H9 (cell line): ENCODE measurements at regions not wholly inside any gene's neighbourhood (a gene's known extent, or its start where the extent isn't known, plus 50 kb on each side); places are given as distances from the start of the nearest gene placed in this dataset.

Experiments used
- DNase-seq: peaks from one replicate; pipeline ENCODE4 v3.0.0-alpha.2; 2017
- H2AFZ ChIP-seq: one replicate; pipeline ENCODE4 v1.6.1; 2013; ENCODE audit warnings: mild to moderate bottlenecking, low read length, control low read depth, moderate library complexity
- H2AK5ac ChIP-seq: 2 replicates; pipeline ENCODE4 v1.6.1; 2013; ENCODE audit warnings: low read length, control low read depth, mixed read lengths; ENCODE audit not compliant: insufficient read length
- H2BK120ac ChIP-seq: one replicate; pipeline ENCODE4 v1.6.1; 2013; ENCODE audit warnings: low read depth, mild to moderate bottlenecking, low read length, control low read depth, inconsistent platforms; ENCODE audit not compliant: poor library complexity, severe bottlenecking
- H2BK12ac ChIP-seq: 2 replicates; pipeline ENCODE4 v1.6.1; 2013; ENCODE audit warnings: low read length, control low read depth, mixed read lengths, low read depth; ENCODE audit not compliant: insufficient read length
- H2BK15ac ChIP-seq: 2 replicates; pipeline ENCODE4 v1.6.1; 2013; ENCODE audit warnings: low read depth, low read length, control low read depth
- H2BK20ac ChIP-seq: one replicate; pipeline ENCODE4 v1.6.1; 2013; ENCODE audit warnings: low read depth, mild to moderate bottlenecking, low read length, control low read depth, inconsistent platforms; ENCODE audit not compliant: poor library complexity, severe bottlenecking
- H2BK5ac ChIP-seq: 2 replicates; pipeline ENCODE4 v1.6.1; 2013; ENCODE audit warnings: low read length, control low read depth, mixed read lengths; ENCODE audit not compliant: insufficient read length
- H3K14ac ChIP-seq: 2 replicates; pipeline ENCODE4 v1.6.1; 2013; ENCODE audit warnings: low read length, control low read depth; ENCODE audit not compliant: insufficient read depth
- H3K18ac ChIP-seq: 2 replicates; pipeline ENCODE4 v1.6.1; 2013; ENCODE audit warnings: low read depth, mild to moderate bottlenecking, mixed read lengths, low read length, control low read depth; ENCODE audit not compliant: insufficient read length
- H3K23ac ChIP-seq: 2 replicates; pipeline ENCODE4 v1.6.1; 2013; ENCODE audit warnings: low read length, control low read depth, mixed read lengths, low read depth; ENCODE audit not compliant: insufficient read length
- H3K23me2 ChIP-seq: 2 replicates; pipeline ENCODE4 v1.6.1; 2013; ENCODE audit warnings: low read depth, mild to moderate bottlenecking, mixed read lengths, low read length, control low read depth; ENCODE audit not compliant: insufficient read length, poor library complexity, severe bottlenecking
- H3K27ac ChIP-seq: 2 replicates; pipeline ENCODE4 v1.5.1; 2013; ENCODE audit warnings: low read length, control low read depth, mixed read lengths, low read depth; ENCODE audit not compliant: insufficient read length
- H3K27me3 ChIP-seq: 2 replicates; pipeline ENCODE4 v1.6.1; 2013; ENCODE audit warnings: low read length, control low read depth, inconsistent platforms; ENCODE audit not compliant: insufficient read depth
- H3K4ac ChIP-seq: 2 replicates; pipeline ENCODE4 v1.6.1; 2013; ENCODE audit warnings: low read depth, mild to moderate bottlenecking, control low read depth, inconsistent platforms, low read length, moderate library complexity
- H3K4me1 ChIP-seq: 2 replicates; pipeline ENCODE4 v1.6.1; 2013; ENCODE audit warnings: low read length, control low read depth, inconsistent platforms; ENCODE audit not compliant: insufficient read depth
- H3K4me2 ChIP-seq: 2 replicates; pipeline ENCODE4 v1.6.1; 2013; ENCODE audit warnings: low read length, control low read depth, mixed read lengths; ENCODE audit not compliant: insufficient read length, insufficient read depth
- H3K56ac ChIP-seq: 2 replicates; pipeline ENCODE4 v1.6.1; 2013; ENCODE audit warnings: low read depth, mild to moderate bottlenecking, mixed read lengths, low read length, control low read depth; ENCODE audit not compliant: insufficient read length
- H3K79me1 ChIP-seq: 2 replicates; pipeline ENCODE4 v1.6.1; 2013; ENCODE audit warnings: low read depth, mild to moderate bottlenecking, moderate library complexity, low read length, control low read depth, inconsistent platforms; ENCODE audit not compliant: insufficient read depth, poor library complexity, severe bottlenecking
- H3K79me2 ChIP-seq: 2 replicates; pipeline ENCODE4 v1.6.1; 2013; ENCODE audit warnings: low read length, control low read depth, inconsistent platforms; ENCODE audit not compliant: insufficient read depth
- H3K9ac ChIP-seq: 2 replicates; pipeline ENCODE4 v1.6.1; 2013; ENCODE audit warnings: low read length, control low read depth, mixed read lengths; ENCODE audit not compliant: insufficient read length; ENCODE audit errors: extremely low read depth
- H3K9me3 ChIP-seq: one replicate; pipeline ENCODE4 v1.6.1; 2013; ENCODE audit warnings: low read depth, low read length, inconsistent platforms; ENCODE audit not compliant: control insufficient read depth
- H3T11ph ChIP-seq: one replicate; pipeline ENCODE4 v1.6.1; 2013; ENCODE audit warnings: mild to moderate bottlenecking, low read length, control low read depth, inconsistent platforms
- H4K20me1 ChIP-seq: one replicate; pipeline ENCODE4 v1.6.1; 2013; ENCODE audit not compliant: control insufficient read depth, insufficient read length, insufficient read depth
- H4K5ac ChIP-seq: 2 replicates; pipeline ENCODE4 v1.6.1; 2013; ENCODE audit warnings: low read depth, mild to moderate bottlenecking, mixed read lengths, low read length, control low read depth; ENCODE audit not compliant: insufficient read length
- H4K8ac ChIP-seq: replicated peaks from 2 replicates; pipeline ENCODE4 v1.6.1; 2013; ENCODE audit warnings: low read length, control low read depth, mixed read lengths, low read depth; ENCODE audit not compliant: insufficient read length
- H4K91ac ChIP-seq: 2 replicates; pipeline ENCODE4 v1.6.1; 2013; ENCODE audit warnings: low read depth, mild to moderate bottlenecking, moderate library complexity, mixed read lengths, low read length, control low read depth; ENCODE audit not compliant: insufficient read length
- H3K27ac Mint-ChIP-seq, 3 experiments: 2 replicates in 2 of 3; 3 replicates in 1 of 3; pipeline ENCODE4 v1.8.0; 2020 to 2021; ENCODE audit warnings: mixed read lengths in 3 of 3, mild to moderate bottlenecking in 1 of 3, moderate library complexity in 1 of 3
- H3K27me3 Mint-ChIP-seq: 2 replicates; pipeline ENCODE4 v1.8.0; 2021; ENCODE audit warnings: low read depth, mild to moderate bottlenecking, moderate library complexity, mixed read lengths
- H3K36me3 Mint-ChIP-seq, 3 experiments: 2 replicates in 2 of 3; 3 replicates in 1 of 3; pipeline ENCODE4 v1.8.0; 2020 to 2021; ENCODE audit warnings: low read depth in 3 of 3, mixed read lengths in 3 of 3; ENCODE audit not compliant: insufficient read depth in 1 of 3
- H3K4me1 Mint-ChIP-seq, 2 experiments: 2 replicates each; pipeline ENCODE4 v1.8.0; 2020; ENCODE audit warnings: mixed read lengths in 2 of 2
- H3K4me3 Mint-ChIP-seq, 2 experiments: 2 replicates in 1 of 2; 3 replicates in 1 of 2; pipeline ENCODE4 v1.8.0; 2020 to 2021; ENCODE audit warnings: mild to moderate bottlenecking in 2 of 2, mixed read lengths in 2 of 2, moderate library complexity in 1 of 2
- H3K9me3 Mint-ChIP-seq, 2 experiments: 2 replicates in 1 of 2; 3 replicates in 1 of 2; pipeline ENCODE4 v1.8.0; 2020; ENCODE audit warnings: mild to moderate bottlenecking in 2 of 2, mixed read lengths in 2 of 2, moderate library complexity in 1 of 2
- WGBS: extraction: QIAGEN DNeasy Blood & Tissue Kit; methylation state at CpG from one replicate; pipeline ENCODE4 v1.1.7; 2013; ENCODE audit warnings: missing lambda C conversion rate, low lambda C conversion rate, mixed read lengths; ENCODE audit not compliant: insufficient read length; ENCODE audit errors: extremely low coverage; 5-methylcytosine and 5-hydroxymethylcytosine counted together
- TF ChIP-seq, protein P1 (sequence below): fragments of 200-600 bp; sonication (generic); conservative IDR thresholded peaks from 3 replicates; pipeline ENCODE4 v1.8.0; 2021; ENCODE audit warnings: antibody characterized with exemption, mild to moderate bottlenecking

- WGBS: no CpG with 5 or more reads among the region's 11 CpGs
- H3K4me1 ChIP-seq: no peaks in the 10 kb centered on the region
- H3K9me3 Mint-ChIP-seq: peaks cover 0 to 5% of the 10 kb centered on the region in 2 experiments; a peak in 1 of 5 replicates
- no peak overlapping the region for H3T11ph ChIP-seq
- no peak overlapping the region for H3K9ac ChIP-seq
- no peak overlapping the region for H4K8ac ChIP-seq
- H2BK12ac ChIP-seq: no peak overlapping the region
- no peaks in the 10 kb centered on the region for H3K9me3 ChIP-seq
- no peak overlapping the region for H3K56ac ChIP-seq
- no peak overlapping the region for H4K91ac ChIP-seq
- H4K20me1 ChIP-seq: no peaks in the 10 kb centered on the region
- no peak overlapping the region for H3K4me3 Mint-ChIP-seq
- no peak overlapping the region for H3K4ac ChIP-seq
- H3K27me3 Mint-ChIP-seq: peaks cover 8% of the 10 kb centered on the region
- H3K4me2 ChIP-seq: no peak overlapping the region
- H3K79me1 ChIP-seq: no peaks in the 10 kb centered on the region
- no peaks in the 10 kb centered on the region for H3K36me3 Mint-ChIP-seq
- no peak overlapping the region for H4K5ac ChIP-seq
- H3K23me2 ChIP-seq: no peaks in the 10 kb centered on the region
- no peak overlapping the region for H3K23ac ChIP-seq
- DNase-seq: no peak
- H3K27me3 ChIP-seq: no peaks in the 10 kb centered on the region
- TF ChIP-seq, protein P1, sequence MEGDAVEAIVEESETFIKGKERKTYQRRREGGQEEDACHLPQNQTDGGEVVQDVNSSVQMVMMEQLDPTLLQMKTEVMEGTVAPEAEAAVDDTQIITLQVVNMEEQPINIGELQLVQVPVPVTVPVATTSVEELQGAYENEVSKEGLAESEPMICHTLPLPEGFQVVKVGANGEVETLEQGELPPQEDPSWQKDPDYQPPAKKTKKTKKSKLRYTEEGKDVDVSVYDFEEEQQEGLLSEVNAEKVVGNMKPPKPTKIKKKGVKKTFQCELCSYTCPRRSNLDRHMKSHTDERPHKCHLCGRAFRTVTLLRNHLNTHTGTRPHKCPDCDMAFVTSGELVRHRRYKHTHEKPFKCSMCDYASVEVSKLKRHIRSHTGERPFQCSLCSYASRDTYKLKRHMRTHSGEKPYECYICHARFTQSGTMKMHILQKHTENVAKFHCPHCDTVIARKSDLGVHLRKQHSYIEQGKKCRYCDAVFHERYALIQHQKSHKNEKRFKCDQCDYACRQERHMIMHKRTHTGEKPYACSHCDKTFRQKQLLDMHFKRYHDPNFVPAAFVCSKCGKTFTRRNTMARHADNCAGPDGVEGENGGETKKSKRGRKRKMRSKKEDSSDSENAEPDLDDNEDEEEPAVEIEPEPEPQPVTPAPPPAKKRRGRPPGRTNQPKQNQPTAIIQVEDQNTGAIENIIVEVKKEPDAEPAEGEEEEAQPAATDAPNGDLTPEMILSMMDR: no peak
- peak overlapping the region in 1 of 3 experiments; percentile 18; a peak in 1 of 7 replicates for H3K27ac Mint-ChIP-seq
- H3K14ac ChIP-seq: no peak overlapping the region; the same call in 1 of the 2 replicates
- H3K27ac ChIP-seq: no peak overlapping the region
- H2AFZ ChIP-seq: no peak overlapping the region
- H3K4me1 Mint-ChIP-seq: 0 out of 4 replicates have a peak, but pooled peaks cover 0 to 4% of the 10 kb centered on the region in 2 experiments
- H3K18ac ChIP-seq: no peak overlapping the region
- no peak overlapping the region for H2BK120ac ChIP-seq
- no peak overlapping the region for H2BK5ac ChIP-seq
- H3K79me2 ChIP-seq: no peaks in the 10 kb centered on the region
- H2AK5ac ChIP-seq: no peak overlapping the region
- H2BK15ac ChIP-seq: no peak overlapping the region
- H2BK20ac ChIP-seq: no peak overlapping the region
Measured at GRCh38 chr15:31256378-31257265, 70.0 kb upstream of the KLF13 start.
